ENCODE measurements at regions not wholly inside any gene's neighbourhood (a gene's known extent, or its start where the extent isn't known, plus 50 kb on each side); places are given as distances from the start of the nearest gene placed in this dataset.

GRCh38 chr11:128642571-128642970, 51.3 kb upstream of the FLI1 start:
- in situ Hi-C loops (cut with MboI; ENCODE audit: low pct_ligation_motif_present in 1 of 4, low pct_unique_long_range_greater_than_20kb in 1 of 4, low sequenced_read_pairs in 3 of 4) = loop anchor here in 2 of 4 donors (25.0 kb wide), 2 partner anchors 195 to 605 kb away; no protein-coding TSS in a partner anchor
- intact Hi-C loops (cut with DNase I; ENCODE audit: low total_unique reads) = no loop called here
- Histone ChIP-seq H3K27me3 (no peaks in the 10 kb centered on the region), H3K27ac (no peak overlapping the region), H3K4me3 (no peak overlapping the region), H3K9me3 (no peaks in the 10 kb centered on the region), H3K36me3 (no peaks in the 10 kb centered on the region), H3K4me1 (no peaks in the 10 kb centered on the region)
- TF ChIP-seq POLR2AphosphoS5 (IDR thresholded peaks at IDR 0.05) = no peak
- TF ChIP-seq CTCF (IDR thresholded peaks at IDR 0.05) = no peak
- TF ChIP-seq POLR2A (IDR thresholded peaks at IDR 0.05) = no peak
- DNase-seq = no peak
- WGBS, 2 donors (ENCODE audit: low coverage in 1 of 2) = 90% methylated on average over 2 of the region's 2 CpGs; no CpG with 5 or more reads in 1 of the 2 donors

- 89 to 92% methylated on average over 4 to 12 of the region's 12 CpGs for WGBS, 2 donors (ENCODE audit: low coverage in 1 of 2)
- H3K36me3 ChIP-seq = no peaks in the 10 kb centered on the region
- no peak overlapping the region for H3K4me3 ChIP-seq
- intact Hi-C loops (cut with DNase I; ENCODE audit: low total_unique reads) = no loop called here
- no peaks in the 10 kb centered on the region for H3K4me1 ChIP-seq
- H3K27ac ChIP-seq = no peak overlapping the region
- H3K27me3 ChIP-seq = no peaks in the 10 kb centered on the region
- no peak for DNase-seq
- TF ChIP-seq POLR2A (IDR thresholded peaks at IDR 0.05) = no peak
- TF ChIP-seq EP300 (IDR thresholded peaks at IDR 0.05; ENCODE audit: low read depth) = no peak
- no peak for TF ChIP-seq POLR2AphosphoS5 (IDR thresholded peaks at IDR 0.05)
- no peak for TF ChIP-seq CTCF (IDR thresholded peaks at IDR 0.05)
- in situ Hi-C loops (cut with MboI; ENCODE audit: low pct_ligation_motif_present in 1 of 4, low pct_unique_long_range_greater_than_20kb in 1 of 4, low sequenced_read_pairs in 3 of 4) = loop anchor here in 2 of 4 donors (25.0 kb wide), 2 partner anchors 194 to 606 kb away; no protein-coding TSS in a partner anchor
- H3K9me3 ChIP-seq = no peaks in the 10 kb centered on the region
Observed at GRCh38 chr11:128643661-128644317, 50.1 kb upstream of the FLI1 start.

Measured in transverse colon (tissue), 4 donors.